Left ventricle myocardium superior (tissue), 1 donor: ENCODE measurements at regions not wholly inside any gene's neighbourhood (a gene's known extent, or its start where the extent isn't known, plus 50 kb on each side); places are given as distances from the start of the nearest gene placed in this dataset.
"Not testable (repeated sequence)": the region's sequence is repeated elsewhere in the genome, so short reads cannot be mapped to it uniquely, and the experiment has no call there.

Experiments used
- ATAC-seq: fragments of 200-7000 bp; cut with Tn5 transposase; one replicate; pipeline ENCODE4 v1.9.1; 2020; ENCODE audit warnings: mild to moderate bottlenecking, moderate library complexity
- DNase-seq: peaks from one replicate; pipeline ENCODE4 v3.0.0-alpha.2; 2020
- intact Hi-C: fragments of 100-400 bp; cut with micrococcal nuclease; formaldehyde crosslinking; loops from one replicate; pipeline ENCODE4 v1.11.0; 2022
- donor health status: DM: no; HTN: yes; CAD: no; lungs with severe emphysema.

DNA sequence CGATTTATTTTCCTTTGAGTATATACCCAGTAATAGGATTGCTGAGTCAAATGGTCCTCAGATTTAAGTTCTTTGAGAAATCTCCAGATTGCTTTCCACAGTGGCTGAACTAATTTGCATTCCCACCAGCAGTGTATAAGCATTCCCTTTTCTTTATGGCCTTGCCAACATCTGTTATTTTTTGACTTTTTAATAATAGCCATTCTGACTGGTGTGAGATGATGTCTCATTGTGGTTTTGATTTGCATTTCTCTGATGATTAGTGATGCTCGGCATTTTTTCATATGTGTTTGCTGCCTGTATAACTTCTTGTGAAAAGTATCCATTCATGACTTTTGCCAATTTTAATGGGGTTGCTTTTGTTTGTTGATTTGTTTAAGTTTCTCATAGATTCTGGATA lies 209.5 kb upstream of the NPSR1 start:
- DNase-seq, ATAC-seq, intact Hi-C loops: not testable (repeated sequence)

DNA sequence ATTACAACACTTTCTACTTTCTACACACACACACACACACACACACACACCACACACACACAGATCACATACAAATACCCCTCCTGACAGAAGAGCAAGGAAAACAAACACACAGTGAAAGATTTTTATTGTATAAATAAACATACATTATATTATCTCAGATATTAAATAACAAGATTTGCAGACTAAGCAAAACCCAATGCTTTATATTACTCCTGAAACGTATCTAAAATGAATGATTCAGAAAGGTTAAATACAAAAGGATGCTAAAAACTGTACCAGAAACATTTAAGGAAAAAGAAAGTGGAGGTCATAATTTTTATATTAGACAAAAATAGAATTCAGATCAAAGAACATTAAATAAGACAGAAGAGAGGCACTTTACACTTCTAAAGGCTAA lies 208.3 kb upstream of the NPSR1 start:
- intact Hi-C loops: no loop called here
- ATAC-seq: no peak
- no peak for DNase-seq

DNA sequence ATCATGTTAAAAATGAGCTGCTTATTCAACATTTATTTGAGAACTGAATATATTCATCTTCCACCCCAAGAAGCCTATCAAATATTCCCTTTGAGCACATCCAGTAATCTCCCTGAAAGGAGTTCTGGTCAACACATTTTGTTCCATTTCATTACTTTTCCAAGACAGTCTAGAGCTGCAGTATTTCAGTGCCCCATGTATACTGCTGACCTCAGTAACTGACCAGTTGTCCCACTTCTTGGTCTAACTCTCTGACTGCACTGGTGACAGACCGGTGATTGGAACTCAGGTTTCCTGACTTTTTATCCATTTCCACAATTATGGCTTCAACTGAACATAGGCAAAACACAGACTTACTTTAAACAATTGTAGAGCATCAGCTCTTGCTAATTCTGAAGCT lies 206.8 kb upstream of the NPSR1 start:
- intact Hi-C loops: no loop called here
- no peak for ATAC-seq
- DNase-seq: no peak

DNA sequence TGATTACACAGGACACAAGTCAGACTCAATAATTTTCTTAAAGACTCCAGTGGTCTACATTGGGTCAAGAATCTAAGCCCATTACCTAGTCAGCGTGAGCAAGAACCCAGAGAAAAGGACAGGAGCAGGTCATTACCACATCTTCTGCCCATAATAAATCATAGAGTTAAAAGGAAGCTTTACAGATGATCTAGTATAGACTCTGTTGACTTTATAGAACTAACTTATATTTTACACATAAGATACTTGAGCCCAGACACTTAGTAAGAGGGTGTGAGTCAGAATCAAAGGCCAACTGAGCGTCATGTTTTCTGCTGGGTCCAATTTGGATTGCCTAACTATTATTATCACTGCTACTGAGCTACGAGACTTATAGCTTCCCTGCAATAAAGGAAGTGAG lies 206.1 kb upstream of the NPSR1 start:
- DNase-seq (no peak), ATAC-seq (no peak)
- intact Hi-C loops: no loop called here

DNA sequence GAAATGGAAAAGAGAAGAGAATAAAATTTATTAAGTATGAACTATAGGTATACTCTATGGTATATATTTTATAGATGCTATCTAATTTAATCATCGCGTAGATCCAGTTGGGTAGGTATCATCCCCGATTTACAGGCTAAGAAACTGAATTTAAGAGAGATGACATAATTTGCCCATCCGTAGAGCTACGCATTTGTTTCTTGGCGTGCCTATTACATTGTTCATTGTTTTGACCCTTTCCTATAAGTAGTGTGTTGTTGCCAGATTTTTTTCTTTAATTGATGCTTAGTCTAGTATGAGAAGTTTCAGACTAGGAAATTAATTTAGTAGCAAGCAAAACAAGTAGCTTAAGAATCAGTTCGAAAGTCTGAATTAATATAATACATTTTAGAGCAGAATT lies 205.7 kb upstream of the NPSR1 start:
- intact Hi-C loops: no loop called here
- ATAC-seq: no peak

DNA sequence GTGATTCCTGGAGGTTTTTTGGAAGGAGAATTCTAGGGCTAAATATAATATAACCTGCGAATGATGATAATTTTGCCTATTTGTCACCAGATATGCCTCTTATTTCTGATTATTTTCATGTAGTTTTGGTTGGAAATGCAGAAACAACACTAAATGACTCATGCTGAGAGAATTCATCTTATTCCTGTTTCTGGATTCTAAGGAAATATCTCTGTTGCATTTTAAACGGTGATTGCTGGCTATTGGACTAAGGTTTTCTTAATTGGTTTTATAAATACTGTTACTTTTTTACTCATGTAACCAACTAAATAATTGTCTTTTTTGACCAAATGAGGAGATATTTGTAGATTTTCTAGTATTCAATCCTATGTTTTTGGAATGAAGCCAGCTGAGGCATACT lies 204.9 kb upstream of the NPSR1 start:
- no peak for ATAC-seq
- DNase-seq: no peak
- intact Hi-C loops: no loop called here

More for the DNA sequence above, 205.7 kb upstream of the NPSR1 start:
- DNase-seq: no peak

DNA sequence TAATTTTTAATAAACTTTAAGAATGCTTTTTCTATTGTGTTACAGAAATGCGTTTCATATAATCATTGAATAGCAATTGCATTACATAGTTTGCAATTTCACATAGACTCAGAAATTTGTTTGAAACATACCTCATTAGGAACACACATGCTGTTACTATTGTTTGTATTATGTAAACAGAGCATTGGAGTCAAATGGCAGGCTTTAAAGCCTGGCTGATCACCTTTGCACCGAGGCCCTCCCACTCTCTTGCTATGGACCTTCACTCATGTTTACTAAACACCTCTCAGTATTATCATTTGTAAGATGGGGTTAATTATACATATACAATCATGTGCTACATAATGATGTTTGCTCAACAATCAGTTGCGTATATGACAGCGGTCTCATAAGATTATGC lies 203.6 kb upstream of the NPSR1 start:
- intact Hi-C loops: no loop called here

DNA sequence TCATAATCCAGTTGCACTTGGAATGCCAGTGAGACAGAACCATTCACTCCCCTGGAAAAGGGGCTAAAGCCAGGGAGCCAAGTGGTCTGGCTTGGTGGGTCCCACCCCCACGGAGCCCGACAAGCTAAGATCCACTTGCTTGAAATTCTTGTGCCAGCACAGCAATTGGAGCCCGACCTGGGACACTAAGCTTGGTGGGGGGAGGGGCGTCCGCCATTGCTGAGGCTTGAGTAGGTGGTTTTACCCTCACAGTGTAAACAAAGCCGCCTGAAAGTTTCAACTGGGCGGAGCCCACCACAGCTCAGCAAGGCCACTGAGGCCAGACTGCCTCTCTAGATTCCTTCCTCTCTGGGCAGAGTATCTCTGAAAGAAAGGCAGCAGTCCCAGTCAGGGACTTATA lies 200.7 kb upstream of the NPSR1 start:
- DNase-seq (no peak), ATAC-seq (no peak)
- intact Hi-C loops: no loop called here

More for the DNA sequence above, 203.6 kb upstream of the NPSR1 start:
- DNase-seq: no peak
- ATAC-seq: no peak

DNA sequence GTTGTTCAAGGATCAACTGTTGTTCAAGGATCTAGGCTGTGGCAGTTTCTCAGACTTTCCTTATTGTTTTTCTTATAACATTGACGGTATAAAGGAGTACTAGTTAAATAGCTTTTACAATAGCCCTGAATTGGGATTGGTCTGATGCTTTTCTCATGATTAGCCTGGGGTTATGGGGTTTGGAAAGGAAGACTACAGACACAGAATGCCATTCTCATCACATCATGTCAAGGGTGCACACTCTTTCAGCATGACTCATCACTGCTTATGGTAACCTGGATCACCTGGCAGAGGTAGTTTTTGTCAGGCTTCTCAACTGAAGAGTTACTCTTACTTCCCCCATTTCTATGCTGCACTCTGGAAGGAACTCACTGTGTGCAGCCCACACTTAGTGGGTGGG lies 194.2 kb upstream of the NPSR1 start:
- intact Hi-C loops: no loop called here
- ATAC-seq (no peak), DNase-seq (no peak)

DNA sequence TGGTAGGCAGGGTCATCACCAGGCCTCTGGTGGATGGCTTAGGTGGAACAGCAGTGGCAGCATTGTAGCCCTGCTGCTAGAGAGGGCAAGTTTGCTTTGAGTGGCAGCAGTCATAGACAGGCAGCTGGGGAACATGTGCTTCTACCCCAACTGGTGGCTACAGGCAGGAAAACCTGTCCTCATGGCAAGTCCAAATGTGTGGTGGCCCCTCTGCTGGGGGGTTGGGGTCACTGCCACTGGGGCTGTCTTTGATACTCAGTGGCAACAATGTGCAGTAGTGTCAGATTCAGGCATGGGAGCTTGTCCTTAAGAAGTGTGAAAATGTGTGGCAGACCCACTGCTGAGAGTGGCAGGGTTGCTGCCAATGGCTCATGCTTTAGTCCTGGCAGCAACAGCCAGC lies 186.2 kb upstream of the NPSR1 start:
- DNase-seq (no peak), ATAC-seq (no peak)
- intact Hi-C loops: no loop called here

DNA sequence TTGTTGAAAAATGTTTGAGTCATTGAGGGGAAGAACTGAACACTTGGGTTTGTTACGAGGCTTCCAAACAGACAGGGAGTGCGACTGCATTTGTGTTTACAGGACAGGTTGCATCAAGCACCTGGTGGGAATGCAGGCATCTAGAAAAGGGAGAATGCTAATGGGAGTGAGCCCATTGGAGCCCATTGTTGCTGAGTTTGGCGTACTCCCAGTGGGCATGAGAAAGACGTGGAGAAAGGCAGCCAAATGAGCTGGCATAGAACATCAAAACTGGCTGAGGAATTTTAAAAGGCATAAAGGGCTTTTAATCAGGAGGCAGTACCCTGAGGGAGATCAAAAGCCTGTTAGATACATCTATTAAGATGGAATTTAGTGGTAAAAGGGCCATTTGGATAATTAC lies 171.6 kb upstream of the NPSR1 start:
- intact Hi-C loops: no loop called here

DNA sequence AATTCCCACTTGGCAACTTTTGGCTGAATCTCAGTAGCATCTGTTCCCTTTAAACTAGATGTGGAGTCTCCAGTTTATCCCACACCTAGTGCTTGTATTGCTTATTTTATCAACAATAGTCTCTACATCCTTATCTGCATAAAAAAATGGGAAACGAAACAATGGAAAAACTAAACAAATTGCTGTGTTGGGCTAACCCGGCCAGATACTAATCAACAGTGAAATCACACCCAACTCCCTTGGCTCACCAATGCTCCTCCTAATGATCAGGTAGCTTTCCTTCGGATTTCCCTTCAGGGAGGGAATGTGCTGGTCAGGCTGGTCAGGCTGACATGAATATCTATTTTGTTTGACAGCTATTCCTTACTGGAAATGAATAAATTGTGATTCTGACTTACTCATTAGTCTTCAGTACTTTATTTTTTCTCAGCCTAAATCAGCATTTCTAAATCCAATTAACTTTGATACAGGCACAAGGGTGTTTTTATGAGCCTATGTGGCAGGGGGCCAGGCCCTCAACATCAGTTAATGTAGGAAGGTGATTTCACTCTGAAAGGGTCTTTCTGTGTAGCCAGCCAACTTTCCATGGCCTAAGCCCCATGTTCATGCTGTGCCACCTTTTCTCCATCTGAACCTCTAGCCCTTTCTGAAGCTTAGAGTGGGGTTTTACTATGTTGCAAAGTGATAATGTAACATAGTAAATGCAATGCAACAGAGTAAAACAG lies 170.5 kb upstream of the NPSR1 start:
- intact Hi-C loops: no loop called here
- DNase-seq: no peak
- ATAC-seq: no peak

More for the DNA sequence above, 171.6 kb upstream of the NPSR1 start:
- ATAC-seq: no peak
- no peak for DNase-seq

DNA sequence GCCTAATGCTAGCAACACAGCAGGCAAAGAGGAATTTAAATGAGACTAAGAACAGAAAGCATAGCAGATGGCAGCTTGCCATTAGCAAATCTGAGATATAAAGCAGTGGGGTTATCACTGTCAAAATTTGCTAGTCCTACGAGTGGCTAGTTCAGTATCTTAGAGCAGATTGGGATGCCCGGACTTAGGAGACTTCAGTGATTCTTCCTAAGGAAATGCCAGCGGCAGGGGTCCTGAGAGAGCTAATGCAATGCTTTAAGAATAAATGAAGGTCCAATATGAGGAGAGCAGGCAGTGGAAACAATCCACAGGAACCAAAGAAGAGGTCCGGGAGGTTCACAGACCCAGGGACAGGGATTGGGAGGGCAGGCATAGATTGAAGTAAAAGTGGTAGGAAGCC lies 169.3 kb upstream of the NPSR1 start:
- intact Hi-C loops: no loop called here
- ATAC-seq: no peak

DNA sequence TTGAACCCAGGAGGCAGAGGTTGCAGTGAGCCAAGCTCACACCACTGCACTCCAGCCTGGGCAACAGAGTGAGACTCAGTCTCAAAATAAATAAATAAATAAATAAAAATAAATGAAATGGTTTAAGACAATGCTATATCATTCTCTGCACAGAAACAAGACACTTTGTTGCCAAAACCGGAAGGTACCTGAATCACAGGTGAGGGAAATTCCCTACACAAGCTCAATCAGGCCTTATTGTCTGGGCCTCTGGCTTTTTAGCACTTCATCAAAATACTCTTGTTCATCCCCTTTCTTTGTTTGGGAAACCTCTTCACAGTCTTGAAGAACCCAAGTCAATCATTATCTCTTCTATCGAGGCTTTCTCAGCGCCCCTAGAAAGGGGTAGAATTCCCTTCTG lies 166.1 kb upstream of the NPSR1 start:
- intact Hi-C loops: no loop called here
- DNase-seq (no peak), ATAC-seq (no peak)

More for the DNA sequence above, 169.3 kb upstream of the NPSR1 start:
- DNase-seq: no peak

DNA sequence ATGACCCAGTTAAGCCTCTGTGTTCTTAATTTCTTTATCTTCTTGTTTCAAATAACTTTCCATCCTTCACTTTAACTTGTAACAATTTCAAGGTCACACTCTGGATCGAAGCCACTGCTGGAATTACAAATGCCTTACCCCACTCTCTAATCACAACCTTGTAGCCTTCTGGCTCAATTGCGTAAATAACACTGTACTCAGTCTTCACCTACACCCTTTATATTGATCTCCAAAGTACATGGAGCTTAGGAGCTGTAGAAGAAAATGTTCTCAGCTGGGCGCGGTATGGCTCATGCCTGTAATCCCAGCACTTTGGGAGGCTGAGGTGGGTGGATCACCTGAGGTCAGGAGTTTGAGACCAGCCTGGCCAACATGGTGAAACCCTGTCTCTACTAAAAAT lies 164.3 kb upstream of the NPSR1 start:
- ATAC-seq (no peak), DNase-seq (no peak)
- intact Hi-C loops: no loop called here

DNA sequence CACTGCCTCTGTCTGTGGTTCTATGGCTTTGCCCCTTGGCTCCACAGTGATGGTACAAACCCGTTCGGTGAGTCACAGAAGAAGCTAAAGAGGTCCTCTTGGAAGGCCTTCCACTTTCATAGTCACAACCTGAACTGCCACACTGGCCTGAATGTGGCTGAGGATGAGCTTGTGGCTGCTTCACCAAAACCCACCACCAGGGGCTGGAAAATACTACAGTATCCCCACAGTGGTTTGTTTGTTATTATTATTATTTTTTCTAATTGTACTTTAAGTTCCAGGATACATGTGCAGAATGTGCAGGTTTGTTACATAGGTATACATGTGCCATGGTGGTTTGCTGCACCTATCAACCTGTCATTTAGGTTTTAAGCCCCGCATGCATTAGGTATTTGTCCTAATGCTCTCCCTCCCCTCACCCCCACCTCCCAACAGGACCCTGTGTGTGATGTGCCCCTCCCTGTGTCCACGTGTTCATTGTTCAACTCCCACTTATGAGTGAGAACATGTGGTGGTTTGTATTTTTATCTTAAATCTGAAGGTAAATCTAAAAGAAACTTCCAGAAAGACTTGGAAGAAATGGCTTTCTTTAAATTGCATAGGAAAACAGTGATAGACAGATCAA lies 160.8 kb upstream of the NPSR1 start:
- ATAC-seq (no peak), DNase-seq (no peak)
- intact Hi-C loops: no loop called here

DNA sequence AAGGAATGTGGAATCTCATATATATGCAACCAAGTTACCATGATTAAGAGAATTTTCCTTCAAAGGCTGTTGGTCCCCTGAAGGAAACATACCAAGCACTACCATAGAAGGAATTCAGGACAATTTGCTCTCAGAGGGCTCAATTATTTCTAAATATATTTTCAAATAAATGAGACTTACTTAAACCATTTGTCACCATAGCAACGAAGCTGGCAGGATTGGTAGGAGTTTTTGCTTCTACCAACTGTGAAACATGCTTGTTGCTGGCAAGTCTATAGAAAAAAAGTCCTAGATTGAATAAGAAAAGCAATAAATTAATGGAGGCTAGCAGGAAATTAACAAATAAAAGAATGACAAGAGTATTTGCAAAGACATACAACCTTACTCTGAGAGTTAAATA lies 156.9 kb upstream of the NPSR1 start:
- intact Hi-C loops: no loop called here
- ATAC-seq: no peak
- DNase-seq: no peak

DNA sequence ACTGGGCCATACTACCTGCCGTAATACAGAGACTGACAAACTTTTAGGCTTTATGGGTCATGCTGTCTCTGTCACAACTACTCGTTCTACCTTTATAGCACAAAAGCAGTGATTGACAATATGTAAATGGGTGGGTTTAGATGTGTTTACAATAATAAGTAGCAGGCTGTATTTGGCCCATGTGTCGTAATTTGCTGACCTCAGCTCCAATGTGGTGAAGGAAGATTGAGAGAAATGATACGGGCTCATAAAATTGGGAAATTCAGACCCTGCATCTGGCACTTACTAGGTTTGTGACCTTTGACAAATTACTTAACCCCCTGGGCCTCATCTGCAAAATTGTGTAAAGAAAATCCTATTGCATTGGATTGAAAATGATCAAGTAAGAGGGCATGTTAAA lies 150.8 kb upstream of the NPSR1 start:
- ATAC-seq (no peak), DNase-seq (no peak)
- intact Hi-C loops: no loop called here

DNA sequence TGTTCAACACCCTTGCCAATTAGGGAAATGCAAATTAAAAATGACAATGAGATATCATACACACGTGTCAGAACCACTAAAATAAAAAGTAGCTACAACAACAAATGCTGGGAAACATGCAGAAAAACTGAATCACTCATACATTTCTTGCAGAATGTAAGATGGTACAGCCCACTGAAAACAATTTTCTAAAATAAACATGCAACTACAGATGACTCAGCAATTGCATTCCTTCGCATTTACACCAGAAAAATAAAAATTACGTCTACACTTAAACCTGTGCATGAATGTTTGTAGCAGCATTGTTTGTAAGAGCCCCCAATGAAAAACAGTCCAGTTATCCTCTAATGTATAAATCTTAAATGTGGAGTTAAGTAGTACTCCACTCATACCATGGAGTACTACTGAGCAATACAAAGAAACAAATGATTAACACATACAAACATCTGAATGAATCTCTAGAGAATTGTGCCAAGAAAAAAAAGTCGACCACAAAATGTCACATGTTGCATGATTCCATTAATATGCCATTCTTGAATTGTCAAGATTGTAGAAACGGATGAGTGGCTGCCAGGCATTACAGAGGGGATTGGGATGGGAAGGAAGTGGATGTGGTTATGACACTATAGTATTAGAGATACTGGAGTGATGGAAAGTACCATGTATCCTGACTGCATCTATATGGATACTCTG lies 134.6 kb upstream of the NPSR1 start:
- ATAC-seq (no peak), DNase-seq (no peak)
- intact Hi-C loops: no loop called here

DNA sequence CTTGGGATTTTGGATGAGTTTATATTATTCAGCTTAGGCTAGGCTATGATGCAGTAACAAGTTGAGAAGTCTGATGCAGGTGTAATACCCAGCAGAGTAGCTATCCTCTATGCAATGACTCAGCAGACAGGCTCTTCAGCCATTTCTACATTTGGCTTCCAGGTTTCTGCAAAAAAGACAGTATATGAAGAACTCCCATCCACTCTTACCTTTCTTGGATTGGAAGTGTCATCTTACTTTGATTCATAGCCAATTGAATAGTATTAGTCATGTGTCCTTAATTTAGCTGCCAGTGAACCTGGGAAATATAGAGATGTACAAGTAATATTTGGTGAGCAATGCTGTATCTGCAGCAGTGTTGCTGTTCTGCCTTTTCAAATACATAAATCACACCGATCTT lies 127.8 kb upstream of the NPSR1 start:
- intact Hi-C loops: no loop called here
- ATAC-seq: no peak
- no peak for DNase-seq

DNA sequence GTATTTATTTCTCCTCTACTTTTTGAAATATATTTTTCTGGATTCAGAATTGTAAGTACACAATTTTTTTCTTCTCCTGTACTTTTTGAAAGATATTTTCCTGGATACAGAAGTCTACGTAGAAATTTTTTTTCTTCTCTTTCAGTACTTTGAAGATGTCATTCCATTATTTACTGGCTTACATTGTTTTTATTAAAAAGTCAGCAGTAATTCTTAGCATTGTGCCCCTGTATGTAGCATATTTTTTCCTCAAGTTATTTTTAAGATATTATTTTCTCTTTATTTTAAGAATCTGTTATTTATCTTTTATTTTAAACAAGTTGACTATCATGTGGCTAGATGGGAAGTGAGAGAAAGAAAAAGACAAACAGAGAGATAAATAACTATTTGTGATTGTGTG lies 119.0 kb upstream of the NPSR1 start:
- DNase-seq (no peak), ATAC-seq (no peak)
- intact Hi-C loops: no loop called here
